ENCODE measurements at regions not wholly inside any gene's neighbourhood (a gene's known extent, or its start where the extent isn't known, plus 50 kb on each side); places are given as distances from the start of the nearest gene placed in this dataset.

GRCh38 chr3:162512488-162512887 lies 1015.9 kb downstream of the OTOL1 start:
- WGBS, 2 experiments (ENCODE audit: insufficient coverage in 2 of 2), result no CpG with 5 or more reads among the region's 2 CpGs

DNA sequence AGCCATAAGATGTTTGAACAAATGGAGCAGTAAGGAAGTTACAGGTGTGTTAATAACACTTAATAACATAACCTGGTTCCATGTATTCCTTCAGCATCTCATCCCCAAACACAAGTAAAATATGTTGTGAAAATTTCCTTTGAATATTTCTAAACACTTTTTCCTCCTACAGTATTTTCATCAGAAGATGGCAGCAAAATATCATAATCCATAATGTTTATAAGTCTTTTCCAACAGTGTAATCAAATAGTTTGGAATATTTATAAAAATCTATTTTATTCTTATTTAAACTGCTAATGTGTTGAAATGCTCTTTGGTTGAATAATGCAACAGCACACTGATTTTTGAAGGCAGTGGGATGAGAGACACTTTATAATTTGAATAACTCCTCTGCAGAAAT lies 1020.5 kb downstream of the OTOL1 start:
- no peaks in the 10 kb centered on the region for H3K36me3 ChIP-seq (ENCODE audit: control insufficient read depth, insufficient read depth, low read length)
- no peak overlapping the region for H3K4me3 ChIP-seq (ENCODE audit: extremely low read depth, insufficient read depth, low read length, poor library complexity, severe bottlenecking)
- H3K9me3 ChIP-seq (ENCODE audit: control insufficient read depth, low read length), result no peaks in the 10 kb centered on the region
- no peak overlapping the region for H3K27ac ChIP-seq (ENCODE audit: low read depth, low read length, severe bottlenecking)
- no peaks in the 10 kb centered on the region for H3K4me1 ChIP-seq (ENCODE audit: control insufficient read depth, insufficient read depth, low read length, poor library complexity, severe bottlenecking)

More at GRCh38 chr3:162512488-162512887, 1015.9 kb downstream of the OTOL1 start:
- no peak overlapping the region for H3K27ac ChIP-seq (ENCODE audit: low read depth, low read length, severe bottlenecking)
- H3K4me3 ChIP-seq (ENCODE audit: extremely low read depth, insufficient read depth, low read length, poor library complexity, severe bottlenecking), result no peak overlapping the region
- H3K4me1 ChIP-seq (ENCODE audit: control insufficient read depth, insufficient read depth, low read length, poor library complexity, severe bottlenecking), result no peaks in the 10 kb centered on the region
- no peaks in the 10 kb centered on the region for H3K9me3 ChIP-seq (ENCODE audit: control insufficient read depth, low read length)
- H3K36me3 ChIP-seq (ENCODE audit: control insufficient read depth, insufficient read depth, low read length), result no peaks in the 10 kb centered on the region

- Histone ChIP-seq H3K36me3 (ENCODE audit: control insufficient read depth, insufficient read depth, low read length) (no peaks in the 10 kb centered on the region), H3K4me1 (ENCODE audit: control insufficient read depth, insufficient read depth, low read length, poor library complexity, severe bottlenecking) (no peaks in the 10 kb centered on the region), H3K27ac (ENCODE audit: low read depth, low read length, severe bottlenecking) (no peak overlapping the region), H3K4me3 (ENCODE audit: extremely low read depth, insufficient read depth, low read length, poor library complexity, severe bottlenecking) (no peak overlapping the region), H3K9me3 (ENCODE audit: control insufficient read depth, low read length) (no peaks in the 10 kb centered on the region)
- 88% methylated on average over 1 of the region's 2 CpGs; no CpG with 5 or more reads in 1 of the 2 experiments for WGBS, 2 experiments (ENCODE audit: insufficient coverage in 2 of 2)
Observed at GRCh38 chr3:162521669-162522068, 1025.1 kb downstream of the OTOL1 start.

DNA sequence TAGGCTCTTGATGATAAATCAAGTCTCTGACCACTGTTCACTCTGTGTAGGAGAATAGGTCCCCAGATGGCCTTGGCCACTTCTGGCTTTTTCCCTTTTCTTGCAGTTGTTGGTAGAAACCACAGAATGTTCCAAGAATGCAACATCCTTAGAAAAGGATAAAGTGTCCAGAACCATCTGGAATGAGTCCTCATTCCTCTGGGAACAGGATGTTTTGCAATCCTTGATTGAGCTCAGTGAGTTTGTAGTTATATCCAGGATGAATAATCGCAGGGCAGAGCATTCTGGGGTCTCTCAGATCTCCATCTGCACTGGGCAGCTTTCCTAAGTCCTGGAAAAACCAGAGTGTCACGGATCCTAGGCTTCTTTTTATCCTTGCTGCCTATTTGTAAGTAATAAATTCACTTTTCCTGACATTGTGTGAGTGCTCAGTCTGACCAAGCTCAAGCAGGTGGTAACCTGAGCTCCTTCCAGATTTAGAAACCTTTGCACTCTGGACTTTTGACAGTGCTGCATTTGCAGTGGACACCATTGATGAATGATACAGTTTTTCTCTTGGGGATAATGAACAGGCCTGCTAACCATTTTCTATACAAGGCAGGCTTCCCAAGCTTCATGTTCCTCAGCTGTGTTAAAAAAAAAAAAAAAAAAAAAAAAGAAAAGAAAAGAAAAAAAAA lies 1028.6 kb downstream of the OTOL1 start:
- H3K36me3 ChIP-seq (ENCODE audit: control insufficient read depth, insufficient read depth, low read length), result no peaks in the 10 kb centered on the region
- no peaks in the 10 kb centered on the region for H3K4me1 ChIP-seq (ENCODE audit: control insufficient read depth, insufficient read depth, low read length, poor library complexity, severe bottlenecking)
- H3K4me3 ChIP-seq (ENCODE audit: extremely low read depth, insufficient read depth, low read length, poor library complexity, severe bottlenecking), result no peak overlapping the region
- 76 to 100% methylated on average over 1 to 2 of the region's 2 CpGs for WGBS, 2 experiments (ENCODE audit: insufficient coverage in 2 of 2)
- H3K9me3 ChIP-seq (ENCODE audit: control insufficient read depth, low read length), result no peaks in the 10 kb centered on the region
- H3K27ac ChIP-seq (ENCODE audit: low read depth, low read length, severe bottlenecking), result no peak overlapping the region

GRCh38 chr3:162525771-162526170 lies 1029.2 kb downstream of the OTOL1 start:
- H3K9me3 ChIP-seq (ENCODE audit: control insufficient read depth, low read length), result no peaks in the 10 kb centered on the region
- no peak overlapping the region for H3K4me3 ChIP-seq (ENCODE audit: extremely low read depth, insufficient read depth, low read length, poor library complexity, severe bottlenecking)
- no peaks in the 10 kb centered on the region for H3K36me3 ChIP-seq (ENCODE audit: control insufficient read depth, insufficient read depth, low read length)
- no peaks in the 10 kb centered on the region for H3K4me1 ChIP-seq (ENCODE audit: control insufficient read depth, insufficient read depth, low read length, poor library complexity, severe bottlenecking)
- WGBS, 2 experiments (ENCODE audit: insufficient coverage in 2 of 2), result 83 to 100% methylated on average over 1 of the region's 4 CpGs
- H3K27ac ChIP-seq (ENCODE audit: low read depth, low read length, severe bottlenecking), result no peak overlapping the region

- no peaks in the 10 kb centered on the region for H3K4me1 ChIP-seq (ENCODE audit: control insufficient read depth, insufficient read depth, low read length, poor library complexity, severe bottlenecking)
- WGBS, 2 experiments (ENCODE audit: insufficient coverage in 2 of 2), result 91% methylated on average over 2 of the region's 2 CpGs; no CpG with 5 or more reads in 1 of the 2 experiments
- H3K9me3 ChIP-seq (ENCODE audit: control insufficient read depth, low read length), result no peaks in the 10 kb centered on the region
- no peak overlapping the region for H3K27ac ChIP-seq (ENCODE audit: low read depth, low read length, severe bottlenecking)
- no peak overlapping the region for H3K4me3 ChIP-seq (ENCODE audit: extremely low read depth, insufficient read depth, low read length, poor library complexity, severe bottlenecking)
- H3K36me3 ChIP-seq (ENCODE audit: control insufficient read depth, insufficient read depth, low read length), result no peaks in the 10 kb centered on the region
Observed at GRCh38 chr3:162534431-162534830, 1037.8 kb downstream of the OTOL1 start.

DNA sequence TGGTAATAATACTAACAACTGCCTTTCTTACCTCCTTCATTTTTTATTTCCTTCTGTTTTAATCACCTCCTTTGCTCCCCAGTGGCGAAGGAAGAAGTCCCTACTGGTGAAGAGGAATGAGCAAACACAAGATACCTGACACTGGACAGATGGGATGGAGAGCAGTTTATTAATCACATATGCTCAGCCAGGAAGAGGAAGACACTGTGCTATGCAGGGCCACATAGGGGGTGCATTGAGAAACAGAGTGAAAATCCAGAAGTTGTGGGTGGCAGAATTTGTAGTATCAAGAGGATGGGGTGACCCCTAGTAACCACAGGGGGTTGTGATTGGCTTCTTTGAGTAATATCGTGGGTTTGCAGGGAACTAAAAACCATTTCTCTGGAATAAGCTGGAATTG lies 1041.9 kb downstream of the OTOL1 start:
- WGBS, 2 experiments (ENCODE audit: insufficient coverage in 2 of 2), result 100% methylated on average over 1 of the region's 2 CpGs
- no peaks in the 10 kb centered on the region for H3K36me3 ChIP-seq (ENCODE audit: control insufficient read depth, insufficient read depth, low read length)
- H3K4me1 ChIP-seq (ENCODE audit: control insufficient read depth, insufficient read depth, low read length, poor library complexity, severe bottlenecking), result no peaks in the 10 kb centered on the region
- no peak overlapping the region for H3K4me3 ChIP-seq (ENCODE audit: extremely low read depth, insufficient read depth, low read length, poor library complexity, severe bottlenecking)
- no peaks in the 10 kb centered on the region for H3K9me3 ChIP-seq (ENCODE audit: control insufficient read depth, low read length)
- no peak overlapping the region for H3K27ac ChIP-seq (ENCODE audit: low read depth, low read length, severe bottlenecking)

- no peak overlapping the region for H3K27ac ChIP-seq (ENCODE audit: low read depth, low read length, severe bottlenecking)
- WGBS, 2 experiments (ENCODE audit: insufficient coverage in 2 of 2), result 77 to 90% methylated on average over 3 of the region's 3 CpGs
- no peaks in the 10 kb centered on the region for H3K36me3 ChIP-seq (ENCODE audit: control insufficient read depth, insufficient read depth, low read length)
Observed at GRCh38 chr3:162538906-162539305, 1042.3 kb downstream of the OTOL1 start.

GRCh38 chr3:162540421-162540820 lies 1043.8 kb downstream of the OTOL1 start:
- Histone ChIP-seq H3K36me3 (ENCODE audit: control insufficient read depth, insufficient read depth, low read length) (no peaks in the 10 kb centered on the region), H3K27ac (ENCODE audit: low read depth, low read length, severe bottlenecking) (no peak overlapping the region), H3K4me3 (ENCODE audit: extremely low read depth, insufficient read depth, low read length, poor library complexity, severe bottlenecking) (no peak overlapping the region), H3K9me3 (ENCODE audit: control insufficient read depth, low read length) (no peaks in the 10 kb centered on the region), H3K4me1 (ENCODE audit: control insufficient read depth, insufficient read depth, low read length, poor library complexity, severe bottlenecking) (no peaks in the 10 kb centered on the region)

More at GRCh38 chr3:162538906-162539305, 1042.3 kb downstream of the OTOL1 start:
- Histone ChIP-seq H3K4me1 (ENCODE audit: control insufficient read depth, insufficient read depth, low read length, poor library complexity, severe bottlenecking) (no peaks in the 10 kb centered on the region), H3K4me3 (ENCODE audit: extremely low read depth, insufficient read depth, low read length, poor library complexity, severe bottlenecking) (no peak overlapping the region), H3K9me3 (ENCODE audit: control insufficient read depth, low read length) (no peaks in the 10 kb centered on the region)

- H3K4me1 ChIP-seq (ENCODE audit: control insufficient read depth, insufficient read depth, low read length, poor library complexity, severe bottlenecking), result no peaks in the 10 kb centered on the region
- no peaks in the 10 kb centered on the region for H3K36me3 ChIP-seq (ENCODE audit: control insufficient read depth, insufficient read depth, low read length)
- 76 to 94% methylated on average over 2 of the region's 2 CpGs for WGBS, 2 experiments (ENCODE audit: insufficient coverage in 2 of 2)
- H3K9me3 ChIP-seq (ENCODE audit: control insufficient read depth, low read length), result no peaks in the 10 kb centered on the region
- H3K4me3 ChIP-seq (ENCODE audit: extremely low read depth, insufficient read depth, low read length, poor library complexity, severe bottlenecking), result no peak overlapping the region
- no peak overlapping the region for H3K27ac ChIP-seq (ENCODE audit: low read depth, low read length, severe bottlenecking)
Observed at GRCh38 chr3:162541923-162542322, 1045.3 kb downstream of the OTOL1 start.

- no peak overlapping the region for H3K4me3 ChIP-seq (ENCODE audit: extremely low read depth, insufficient read depth, low read length, poor library complexity, severe bottlenecking)
- H3K27ac ChIP-seq (ENCODE audit: low read depth, low read length, severe bottlenecking), result no peak overlapping the region
- no peaks in the 10 kb centered on the region for H3K4me1 ChIP-seq (ENCODE audit: control insufficient read depth, insufficient read depth, low read length, poor library complexity, severe bottlenecking)
- H3K36me3 ChIP-seq (ENCODE audit: control insufficient read depth, insufficient read depth, low read length), result no peaks in the 10 kb centered on the region
- WGBS, 2 experiments (ENCODE audit: insufficient coverage in 2 of 2), result 75 to 78% methylated on average over 2 of the region's 3 CpGs
- no peaks in the 10 kb centered on the region for H3K9me3 ChIP-seq (ENCODE audit: control insufficient read depth, low read length)
Observed at GRCh38 chr3:162544246-162544645, 1047.6 kb downstream of the OTOL1 start.
